SK-N-MC (cell line): ENCODE measurements at regions not wholly inside any gene's neighbourhood (a gene's known extent, or its start where the extent isn't known, plus 50 kb on each side); places are given as distances from the start of the nearest gene placed in this dataset.

ENCODE experiments used
- FOXP2 ChIP-seq: optimal IDR thresholded peaks from 2 replicates; pipeline ENCODE3; 2011; ENCODE audit warnings: mild to moderate bottlenecking, moderate library complexity; ENCODE audit not compliant: insufficient read depth; ENCODE audit errors: extremely low read length, control extremely low read depth
- POLR2AphosphoS5 ChIP-seq: IDR thresholded peaks from 2 replicates; pipeline ENCODE4 v1.6.1; 2012; ENCODE audit warnings: mild to moderate bottlenecking, low read depth, low read length, borderline replicate concordance

- TF ChIP-seq POLR2AphosphoS5 (no peak), FOXP2 (no peak)
These were observed 259.8 kb upstream of the SEMA3A start for GRCh38 chr7:84454174-84454959.
